OCI-LY3 (cell line): ENCODE measurements at regions not wholly inside any gene's neighbourhood (a gene's known extent, or its start where the extent isn't known, plus 50 kb on each side); places are given as distances from the start of the nearest gene placed in this dataset.

Experiments
- H2AFZ ChIP-seq: fragments of 200-600, 300-600 bp; shearing (Covaris generic); 2 replicates; pipeline ENCODE4 v1.6.0; 2014; ENCODE audit warnings: antibody characterized with exemption, low read depth, low read length
- H3K27ac ChIP-seq: fragments of 200-600, 300-600 bp; sonication (generic); 2 replicates; pipeline ENCODE4 v1.5.1; 2014; ENCODE audit warnings: mild to moderate bottlenecking, low read length, moderate library complexity, mixed read lengths
- H3K27me3 ChIP-seq: fragments of 200-600, 300-600 bp; sonication (generic); 2 replicates; pipeline ENCODE4 v1.6.1; 2014; ENCODE audit warnings: low read depth, low read length, mixed read lengths
- H3K36me3 ChIP-seq: fragments of 200-600, 300-600 bp; sonication (generic); replicated peaks from 2 replicates; pipeline ENCODE3; 2014; ENCODE audit warnings: low read depth, low read length, mixed read lengths
- H3K4me1 ChIP-seq: fragments of 300-600, 200-600 bp; sonication (generic); 2 replicates; pipeline ENCODE4 v1.6.1; 2014; ENCODE audit warnings: low read length, mixed read lengths
- H3K4me2 ChIP-seq: fragments of 200-600, 300-600 bp; sonication (generic); 2 replicates; pipeline ENCODE4 v1.6.1; 2014; ENCODE audit warnings: low read length, mixed read lengths
- H3K4me3 ChIP-seq: fragments of 300-600, 200-600 bp; sonication (generic); 2 replicates; pipeline ENCODE4 v1.5.1; 2014; ENCODE audit warnings: antibody characterized with exemption, mild to moderate bottlenecking, low read length, moderate library complexity
- H3K79me2 ChIP-seq: fragments of 300-600, 200-600 bp; shearing (Covaris generic); 2 replicates; pipeline ENCODE4 v1.6.1; 2014; ENCODE audit warnings: mild to moderate bottlenecking, low read length, mixed read lengths
- H3K9ac ChIP-seq: fragments of 300-600, 200-600 bp; shearing (Covaris generic); 2 replicates; pipeline ENCODE4 v1.6.0; 2014; ENCODE audit warnings: mild to moderate bottlenecking, low read length, moderate library complexity
- H3K9me3 ChIP-seq: fragments of 200-600, 300-600 bp; shearing (Covaris generic); 2 replicates; pipeline ENCODE4 v1.6.1; 2014; ENCODE audit warnings: low read length, mixed read lengths; ENCODE audit not compliant: insufficient read depth
- H4K20me1 ChIP-seq: fragments of 200-600, 300-600 bp; sonication (generic); 2 replicates; pipeline ENCODE4 v1.6.1; 2016; ENCODE audit warnings: low read length, mixed read lengths; ENCODE audit not compliant: insufficient read depth
- CTCF ChIP-seq: fragments of 200-600, 300-600 bp; sonication (generic); IDR thresholded peaks from 2 replicates; pipeline ENCODE4 v1.5.1; 2014; ENCODE audit warnings: antibody characterized with exemption, low read length, low read depth
- EZH2phosphoT487 ChIP-seq: fragments of 200-600 bp; shearing (Covaris generic); IDR thresholded peaks from 2 replicates; pipeline ENCODE4 v1.6.1; 2018; ENCODE audit warnings: antibody characterized with exemption, mixed run types, low read depth

- no peaks in the 10 kb centered on the region for H3K36me3 ChIP-seq
- TF ChIP-seq CTCF (no peak), EZH2phosphoT487 (no peak)
- H3K79me2 ChIP-seq: no peaks in the 10 kb centered on the region
- no peaks in the 10 kb centered on the region for H3K4me1 ChIP-seq
- H3K4me3 ChIP-seq: no peak overlapping the region
- no peaks in the 10 kb centered on the region for H3K9me3 ChIP-seq
- no peak overlapping the region for H3K4me2 ChIP-seq
- H3K27ac ChIP-seq: no peak overlapping the region
- no peaks in the 10 kb centered on the region for H4K20me1 ChIP-seq
- H3K27me3 ChIP-seq: no peaks in the 10 kb centered on the region
- H2AFZ ChIP-seq: no peak overlapping the region
- H3K9ac ChIP-seq: no peak overlapping the region
Measured at GRCh38 chr14:46279776-46280175, 371.8 kb downstream of the RPL10L start.

- Histone ChIP-seq H3K4me1 (no peaks in the 10 kb centered on the region), H3K9ac (no peak overlapping the region), H3K79me2 (no peaks in the 10 kb centered on the region), H3K4me3 (no peak overlapping the region), H3K4me2 (no peak overlapping the region), H3K9me3 (no peaks in the 10 kb centered on the region), H3K27me3 (no peaks in the 10 kb centered on the region), H3K36me3 (no peaks in the 10 kb centered on the region), H2AFZ (no peak overlapping the region), H3K27ac (no peak overlapping the region), H4K20me1 (no peaks in the 10 kb centered on the region)
- TF ChIP-seq CTCF: no peak
- no peak for TF ChIP-seq EZH2phosphoT487
Measured at GRCh38 chr14:46279327-46279726, 372.3 kb downstream of the RPL10L start.

GRCh38 chr14:46259536-46259935 is 392.0 kb downstream of the RPL10L start:
- Histone ChIP-seq H3K9ac (no peak overlapping the region), H2AFZ (no peak overlapping the region), H3K27me3 (no peaks in the 10 kb centered on the region), H3K9me3 (no peaks in the 10 kb centered on the region), H3K4me1 (peaks cover 3% of the 10 kb centered on the region; the same call in 1 of the 2 replicates), H4K20me1 (no peaks in the 10 kb centered on the region), H3K79me2 (no peaks in the 10 kb centered on the region), H3K27ac (no peak overlapping the region), H3K36me3 (no peaks in the 10 kb centered on the region), H3K4me2 (no peak overlapping the region), H3K4me3 (no peak overlapping the region)
- no peak for TF ChIP-seq EZH2phosphoT487

- no peak overlapping the region for H3K9ac ChIP-seq
- H3K4me3 ChIP-seq: no peak overlapping the region
- no peaks in the 10 kb centered on the region for H3K27me3 ChIP-seq
- H3K79me2 ChIP-seq: no peaks in the 10 kb centered on the region
- TF ChIP-seq EZH2phosphoT487 (no peak), CTCF (no peak)
- no peak overlapping the region for H3K27ac ChIP-seq
- H4K20me1 ChIP-seq: no peaks in the 10 kb centered on the region
- H3K4me1 ChIP-seq: peaks cover 3% of the 10 kb centered on the region; the same call in 1 of the 2 replicates
- no peaks in the 10 kb centered on the region for H3K9me3 ChIP-seq
- peak overlapping the region; percentile 74 for H2AFZ ChIP-seq
- H3K36me3 ChIP-seq: no peaks in the 10 kb centered on the region
- peak overlapping the region; percentile 14; the same call in 1 of the 2 replicates for H3K4me2 ChIP-seq
Measured at GRCh38 chr14:46256381-46256780, 395.2 kb downstream of the RPL10L start.
